GM23338 (cell line): ENCODE measurements at regions not wholly inside any gene's neighbourhood (a gene's known extent, or its start where the extent isn't known, plus 50 kb on each side); places are given as distances from the start of the nearest gene placed in this dataset.

ENCODE experiments used
- CREB1 ChIP-seq: fragments of 250-450 bp; sonication (Bioruptor Pico); IDR thresholded peaks from 2 replicates; pipeline ENCODE4 v1.5.0; 2020; ENCODE audit warnings: low read depth, mild to moderate bottlenecking, moderate library complexity
- EZH2 ChIP-seq: fragments of 200-600 bp; sonication (generic); IDR thresholded peaks from one replicate; pipeline ENCODE4 v1.8.0; 2017; ENCODE audit warnings: antibody characterized with exemption, mild to moderate bottlenecking, low read depth; ENCODE audit not compliant: unreplicated experiment
- EZH2phosphoT487 ChIP-seq: fragments of 200-600 bp; sonication (generic); IDR thresholded peaks from one replicate; pipeline ENCODE4 v1.8.1; 2018; ENCODE audit warnings: antibody characterized with exemption; ENCODE audit not compliant: unreplicated experiment
- JUNB ChIP-seq: IDR thresholded peaks from one replicate; pipeline ENCODE4 v1.6.1; 2016; ENCODE audit warnings: antibody characterized with exemption; ENCODE audit not compliant: unreplicated experiment
- POLR2AphosphoS5 ChIP-seq: IDR thresholded peaks from 2 replicates; pipeline ENCODE4 v1.6.1; 2016; ENCODE audit warnings: antibody characterized with exemption, low read depth
- ZNF114 ChIP-seq: fragments of 250-450 bp; sonication (Bioruptor Pico); IDR thresholded peaks from 2 replicates; pipeline ENCODE4 v1.5.0; 2020; ENCODE audit warnings: mild to moderate bottlenecking, moderate library complexity
- TF ChIP-seq, protein P1 (sequence below), 2 experiments: fragments of 200-600 bp in 1 of 2; sonication (generic) in 1 of 2; conservative IDR thresholded peaks; 2 replicates each; pipeline versions ENCODE4 v1.5.1 to v1.6.1; 2016 to 2017; ENCODE audit warnings: antibody characterized with exemption in 2 of 2, low read depth in 2 of 2, mild to moderate bottlenecking in 2 of 2, moderate library complexity in 1 of 2
- TF ChIP-seq, protein P2 (sequence below): IDR thresholded peaks from one replicate; pipeline ENCODE4 v1.6.1; 2018; ENCODE audit warnings: antibody characterized with exemption; ENCODE audit not compliant: unreplicated experiment

DNA sequence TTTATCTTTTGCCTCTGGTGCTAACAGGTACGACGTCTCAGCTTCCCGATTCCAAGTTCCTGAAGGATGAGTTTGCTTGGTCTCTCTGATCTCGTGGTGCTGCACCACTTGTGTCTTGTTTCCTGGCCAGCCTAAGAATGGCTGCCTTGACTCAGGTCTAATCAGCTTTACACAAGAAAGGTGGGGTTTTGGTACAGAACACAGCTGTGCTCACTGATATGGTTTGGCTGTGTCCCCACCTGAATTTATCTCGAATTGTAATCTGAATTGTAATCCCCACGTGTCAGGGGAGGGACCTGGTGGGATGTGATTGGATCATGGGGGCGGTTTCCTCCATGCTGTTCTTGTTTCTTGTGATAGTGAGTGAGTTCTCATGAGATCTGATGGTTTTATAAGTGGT is 305.3 kb upstream of the NOCT start:
- TF ChIP-seq, protein P1, sequence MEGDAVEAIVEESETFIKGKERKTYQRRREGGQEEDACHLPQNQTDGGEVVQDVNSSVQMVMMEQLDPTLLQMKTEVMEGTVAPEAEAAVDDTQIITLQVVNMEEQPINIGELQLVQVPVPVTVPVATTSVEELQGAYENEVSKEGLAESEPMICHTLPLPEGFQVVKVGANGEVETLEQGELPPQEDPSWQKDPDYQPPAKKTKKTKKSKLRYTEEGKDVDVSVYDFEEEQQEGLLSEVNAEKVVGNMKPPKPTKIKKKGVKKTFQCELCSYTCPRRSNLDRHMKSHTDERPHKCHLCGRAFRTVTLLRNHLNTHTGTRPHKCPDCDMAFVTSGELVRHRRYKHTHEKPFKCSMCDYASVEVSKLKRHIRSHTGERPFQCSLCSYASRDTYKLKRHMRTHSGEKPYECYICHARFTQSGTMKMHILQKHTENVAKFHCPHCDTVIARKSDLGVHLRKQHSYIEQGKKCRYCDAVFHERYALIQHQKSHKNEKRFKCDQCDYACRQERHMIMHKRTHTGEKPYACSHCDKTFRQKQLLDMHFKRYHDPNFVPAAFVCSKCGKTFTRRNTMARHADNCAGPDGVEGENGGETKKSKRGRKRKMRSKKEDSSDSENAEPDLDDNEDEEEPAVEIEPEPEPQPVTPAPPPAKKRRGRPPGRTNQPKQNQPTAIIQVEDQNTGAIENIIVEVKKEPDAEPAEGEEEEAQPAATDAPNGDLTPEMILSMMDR (conservative IDR thresholded peaks at IDR 0.05; ENCODE audit: low read depth in 2 of 2) = no peak
- TF ChIP-seq POLR2AphosphoS5 (no peak), EZH2 (no peak), EZH2phosphoT487 (no peak), ZNF114 (CRISPR knock-in tag) (no peak), JUNB (no peak), CREB1 (CRISPR knock-in tag) (no peak)
- TF ChIP-seq, protein P2, sequence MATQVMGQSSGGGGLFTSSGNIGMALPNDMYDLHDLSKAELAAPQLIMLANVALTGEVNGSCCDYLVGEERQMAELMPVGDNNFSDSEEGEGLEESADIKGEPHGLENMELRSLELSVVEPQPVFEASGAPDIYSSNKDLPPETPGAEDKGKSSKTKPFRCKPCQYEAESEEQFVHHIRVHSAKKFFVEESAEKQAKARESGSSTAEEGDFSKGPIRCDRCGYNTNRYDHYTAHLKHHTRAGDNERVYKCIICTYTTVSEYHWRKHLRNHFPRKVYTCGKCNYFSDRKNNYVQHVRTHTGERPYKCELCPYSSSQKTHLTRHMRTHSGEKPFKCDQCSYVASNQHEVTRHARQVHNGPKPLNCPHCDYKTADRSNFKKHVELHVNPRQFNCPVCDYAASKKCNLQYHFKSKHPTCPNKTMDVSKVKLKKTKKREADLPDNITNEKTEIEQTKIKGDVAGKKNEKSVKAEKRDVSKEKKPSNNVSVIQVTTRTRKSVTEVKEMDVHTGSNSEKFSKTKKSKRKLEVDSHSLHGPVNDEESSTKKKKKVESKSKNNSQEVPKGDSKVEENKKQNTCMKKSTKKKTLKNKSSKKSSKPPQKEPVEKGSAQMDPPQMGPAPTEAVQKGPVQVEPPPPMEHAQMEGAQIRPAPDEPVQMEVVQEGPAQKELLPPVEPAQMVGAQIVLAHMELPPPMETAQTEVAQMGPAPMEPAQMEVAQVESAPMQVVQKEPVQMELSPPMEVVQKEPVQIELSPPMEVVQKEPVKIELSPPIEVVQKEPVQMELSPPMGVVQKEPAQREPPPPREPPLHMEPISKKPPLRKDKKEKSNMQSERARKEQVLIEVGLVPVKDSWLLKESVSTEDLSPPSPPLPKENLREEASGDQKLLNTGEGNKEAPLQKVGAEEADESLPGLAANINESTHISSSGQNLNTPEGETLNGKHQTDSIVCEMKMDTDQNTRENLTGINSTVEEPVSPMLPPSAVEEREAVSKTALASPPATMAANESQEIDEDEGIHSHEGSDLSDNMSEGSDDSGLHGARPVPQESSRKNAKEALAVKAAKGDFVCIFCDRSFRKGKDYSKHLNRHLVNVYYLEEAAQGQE = no peak
